ENCODE measurements at regions not wholly inside any gene's neighbourhood (a gene's known extent, or its start where the extent isn't known, plus 50 kb on each side); places are given as distances from the start of the nearest gene placed in this dataset.

DNA sequence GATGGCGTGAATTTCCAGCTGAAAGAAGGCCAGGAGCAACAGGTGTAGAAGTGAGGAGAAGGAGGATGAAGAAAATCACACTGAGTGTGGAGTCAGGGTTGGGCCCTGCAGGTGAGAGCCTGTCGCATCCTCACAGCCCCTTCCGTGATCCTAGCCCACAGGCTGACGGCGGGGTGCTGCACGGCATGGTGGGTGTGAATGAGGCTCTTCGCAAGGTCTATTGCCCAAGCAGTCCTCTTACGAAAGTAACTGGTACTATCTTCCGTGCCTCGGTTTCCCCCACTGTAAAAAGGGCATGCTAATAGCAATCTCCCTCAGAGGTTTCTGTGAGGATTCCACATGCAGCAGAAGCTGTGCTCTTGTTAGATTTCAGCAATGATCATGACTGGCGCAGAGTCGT is 129.9 kb upstream of the TNS3 start:
- no peak overlapping the region for H3K27ac ChIP-seq
- H3K9ac ChIP-seq (ENCODE audit: low read depth in 2 of 2, low read length in 2 of 2): no peak overlapping the region
- TF ChIP-seq CTCF (IDR thresholded peaks at IDR 0.05): no peak
- intact Hi-C loops (cut with DNase I): no loop called here
- no peaks in the 10 kb centered on the region for H3K36me3 ChIP-seq
- H3K4me1 ChIP-seq: no peaks in the 10 kb centered on the region
- H3K9me3 ChIP-seq: no peaks in the 10 kb centered on the region
- H3K27me3 ChIP-seq: no peaks in the 10 kb centered on the region
- H3K4me3 ChIP-seq: no peak overlapping the region
- no peak for DNase-seq

DNA sequence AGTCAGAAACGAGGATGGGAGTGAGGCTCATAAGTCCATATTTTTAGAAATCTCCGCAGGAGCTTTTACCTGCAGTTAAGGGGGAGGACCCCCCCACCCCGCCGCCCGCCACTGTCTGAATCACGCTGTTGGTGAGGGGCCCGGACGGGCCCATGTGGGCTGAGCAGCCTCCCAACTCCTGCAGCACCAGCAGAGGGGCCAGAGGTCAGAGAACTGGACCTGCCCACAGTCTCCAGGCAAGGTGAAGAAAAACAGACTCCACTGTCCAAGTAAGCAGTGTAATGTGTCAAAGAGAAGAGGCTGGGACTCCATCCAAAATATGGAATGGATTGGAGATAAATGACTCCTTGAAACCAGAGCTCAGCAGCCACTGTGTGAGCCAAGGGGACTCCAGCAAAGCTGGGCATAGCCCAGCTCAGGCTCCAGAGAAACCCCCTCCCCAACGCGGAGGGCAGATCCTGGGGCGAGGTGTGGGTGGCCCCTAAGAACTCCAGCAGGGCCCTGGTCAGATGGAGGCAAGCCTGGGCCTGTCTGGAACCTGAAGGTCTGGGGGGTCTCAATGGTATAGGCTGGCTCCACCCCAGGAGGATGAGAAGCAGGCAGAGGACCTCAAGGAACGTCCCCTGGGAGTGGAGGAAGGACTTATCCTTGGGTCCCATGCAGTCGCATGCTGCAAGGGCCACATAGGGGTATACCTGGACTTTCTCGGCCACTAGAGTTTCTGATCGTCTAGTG is 128.5 kb upstream of the TNS3 start:
- no peak for DNase-seq
- H3K27me3 ChIP-seq: no peaks in the 10 kb centered on the region
- H3K4me1 ChIP-seq: no peaks in the 10 kb centered on the region
- no peak for TF ChIP-seq CTCF (IDR thresholded peaks at IDR 0.05)
- no peak overlapping the region for H3K4me3 ChIP-seq
- H3K36me3 ChIP-seq: no peaks in the 10 kb centered on the region
- H3K9me3 ChIP-seq: no peaks in the 10 kb centered on the region
- intact Hi-C loops (cut with DNase I): no loop called here
- no peak overlapping the region for H3K9ac ChIP-seq (ENCODE audit: low read depth in 2 of 2, low read length in 2 of 2)
- H3K27ac ChIP-seq: no peak overlapping the region

DNA sequence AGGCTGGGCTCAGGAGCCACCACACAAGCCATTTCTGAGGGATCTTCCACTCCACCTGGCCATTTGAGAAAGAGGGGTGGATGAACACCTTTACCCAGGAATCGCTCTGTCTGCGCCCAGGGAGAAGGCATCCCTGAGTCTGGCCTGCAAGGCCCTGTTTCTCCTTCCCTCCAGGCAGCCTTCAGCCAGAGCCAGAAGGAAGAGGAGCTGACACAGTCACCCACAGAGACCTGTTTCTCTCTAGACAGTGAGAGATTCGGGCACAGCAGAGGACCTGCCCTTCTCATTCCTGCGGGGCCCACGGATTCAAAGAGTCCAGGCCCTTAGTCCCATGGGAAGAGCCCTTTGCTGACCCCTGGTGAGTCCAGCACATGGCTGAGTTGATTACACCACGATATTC is 127.5 kb upstream of the TNS3 start:
- TF ChIP-seq CTCF (IDR thresholded peaks at IDR 0.05): no peak
- no peak overlapping the region for H3K27ac ChIP-seq
- no peak overlapping the region for H3K4me3 ChIP-seq
- H3K4me1 ChIP-seq: no peaks in the 10 kb centered on the region
- H3K9me3 ChIP-seq: no peaks in the 10 kb centered on the region
- intact Hi-C loops (cut with DNase I): no loop called here
- H3K27me3 ChIP-seq: no peaks in the 10 kb centered on the region
- H3K36me3 ChIP-seq: no peaks in the 10 kb centered on the region
- DNase-seq: no peak
- H3K9ac ChIP-seq (ENCODE audit: low read depth in 2 of 2, low read length in 2 of 2): no peak overlapping the region

- no peak overlapping the region for H3K4me3 ChIP-seq
- TF ChIP-seq CTCF (IDR thresholded peaks at IDR 0.05): no peak
- intact Hi-C loops (cut with DNase I): no loop called here
- H3K9me3 ChIP-seq: no peaks in the 10 kb centered on the region
- no peak overlapping the region for H3K27ac ChIP-seq
- H3K36me3 ChIP-seq: no peaks in the 10 kb centered on the region
- H3K27me3 ChIP-seq: no peaks in the 10 kb centered on the region
- DNase-seq: no peak
- no peak overlapping the region for H3K9ac ChIP-seq (ENCODE audit: low read depth in 2 of 2, low read length in 2 of 2)
- H3K4me1 ChIP-seq: no peaks in the 10 kb centered on the region
Observed at GRCh38 chr7:47709051-47709450, 127.1 kb upstream of the TNS3 start.

- intact Hi-C loops (cut with DNase I): no loop called here
- Histone ChIP-seq H3K27me3 (no peaks in the 10 kb centered on the region), H3K27ac (no peak overlapping the region), H3K9ac (ENCODE audit: low read depth in 2 of 2, low read length in 2 of 2) (no peak overlapping the region), H3K9me3 (no peaks in the 10 kb centered on the region), H3K36me3 (no peaks in the 10 kb centered on the region), H3K4me3 (no peak overlapping the region), H3K4me1 (no peaks in the 10 kb centered on the region)
- no peak for DNase-seq
- TF ChIP-seq CTCF (IDR thresholded peaks at IDR 0.05): no peak
Observed at GRCh38 chr7:47707583-47707982, 125.7 kb upstream of the TNS3 start.

Measured in colonic mucosa (tissue), 4 donors.